ENCODE measurements at regions not wholly inside any gene's neighbourhood (a gene's known extent, or its start where the extent isn't known, plus 50 kb on each side); places are given as distances from the start of the nearest gene placed in this dataset.

DNA sequence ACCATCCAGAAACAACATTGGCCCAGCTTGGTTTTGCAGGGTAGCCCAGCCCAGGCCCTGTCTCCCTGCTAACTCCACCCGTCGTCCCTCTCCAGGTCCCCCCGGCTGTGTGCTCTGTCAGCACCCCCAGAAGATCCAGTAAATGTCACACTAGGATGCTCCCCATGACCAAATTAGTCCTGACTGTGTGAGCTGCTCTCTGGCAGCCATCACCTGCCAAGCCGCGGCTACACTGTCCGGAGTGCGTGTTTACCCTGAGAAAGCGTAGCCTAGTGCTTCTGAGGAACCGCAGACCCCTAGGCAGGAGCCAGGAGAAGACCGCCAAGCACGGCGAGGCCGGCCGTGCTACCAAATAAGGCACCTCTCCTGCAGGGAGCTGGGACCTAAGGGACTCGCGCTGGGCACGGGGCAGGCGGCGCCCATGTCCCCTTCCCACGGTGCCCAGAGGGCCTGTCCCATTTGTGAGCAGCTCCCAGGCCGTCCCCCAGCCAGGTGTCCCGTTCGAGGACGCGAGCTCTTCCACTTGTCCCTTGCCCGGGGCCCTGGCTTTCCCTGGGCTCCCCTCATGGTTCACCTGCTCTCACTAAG is 849.9 kb downstream of the RNF144A start:
- Histone ChIP-seq H4K20me1 (ENCODE audit: insufficient read depth, low read length) (no peaks in the 10 kb centered on the region), H3K4me3 (replicated peaks in 1 of 3; ENCODE audit: low read depth in 2 of 3, low read length in 3 of 3) (no peak overlapping the region), H3K4me1 (ENCODE audit: control insufficient read depth in 1 of 2, insufficient read depth in 2 of 2, low read length in 2 of 2) (peaks cover 0 to 2% of the 10 kb centered on the region in 2 donors), H3K27ac (ENCODE audit: low read depth in 1 of 2, low read length in 2 of 2) (no peak overlapping the region), H2AFZ (ENCODE audit: insufficient read depth, low read depth, low read length, poor library complexity, severe bottlenecking) (no peak overlapping the region), H3K36me3 (replicated peaks in 1 of 2; ENCODE audit: control insufficient read depth in 1 of 2, insufficient read depth in 2 of 2, low read length in 2 of 2) (no peaks in the 10 kb centered on the region), H3K9me3 (replicated peaks in 1 of 2; ENCODE audit: control insufficient read depth in 1 of 2, insufficient read depth in 1 of 2, low read length in 2 of 2) (peaks cover 25 to 27% of the 10 kb centered on the region in 2 donors), H3K4me2 (replicated peaks; ENCODE audit: extremely low read depth, low read length, poor library complexity, severe bottlenecking) (no peak overlapping the region), H3K79me2 (ENCODE audit: insufficient read depth, low read length) (no peaks in the 10 kb centered on the region), H3K9ac (ENCODE audit: insufficient read depth, low read length, poor library complexity, severe bottlenecking) (no peak overlapping the region), H3K27me3 (ENCODE audit: control insufficient read depth in 2 of 2, insufficient read depth in 2 of 2, low read length in 2 of 2) (no peaks in the 10 kb centered on the region)
- peaks cover 11% of the 10 kb centered on the region for H3K4me1 Mint-ChIP-seq
- no peak for TF ChIP-seq CTCF (IDR thresholded peaks at IDR 0.05)
- 99% methylated on average over 25 of the region's 26 CpGs for WGBS (ENCODE audit: insufficient coverage)
- no peak for DNase-seq
- H3K36me3 Mint-ChIP-seq = peaks cover 0 to 3% of the 10 kb centered on the region in 2 donors
- peak overlapping the region in 1 of 7 donors; percentile 36 for H3K27ac Mint-ChIP-seq
- intact Hi-C loops (cut with micrococcal nuclease) = no loop called here
- peaks cover 0 to 3% (median 3%) of the 10 kb centered on the region in 3 donors for H3K27me3 Mint-ChIP-seq (ENCODE audit: low read depth in 3 of 3)
- peaks cover 18 to 27% (median 24%) of the 10 kb centered on the region in 7 donors for H3K9me3 Mint-ChIP-seq
- no peak overlapping the region for H3K4me3 Mint-ChIP-seq

DNA sequence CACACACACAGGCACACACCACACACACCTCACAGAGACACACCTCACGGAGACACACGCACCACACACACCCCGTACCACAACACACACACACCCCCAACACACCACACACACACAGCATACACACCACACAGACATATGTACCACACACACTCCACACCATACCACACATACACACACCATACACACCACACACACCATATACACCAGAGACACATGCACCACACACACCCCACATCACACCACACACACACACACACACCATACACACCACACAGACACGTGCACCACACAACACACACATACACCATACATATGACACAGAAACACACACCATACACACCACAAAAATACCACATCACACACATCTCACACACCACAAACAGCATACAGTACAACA is 850.7 kb downstream of the RNF144A start:
- no peak for DNase-seq
- Histone ChIP-seq H3K4me1 (ENCODE audit: control insufficient read depth in 1 of 2, insufficient read depth in 2 of 2, low read length in 2 of 2) (peaks cover 7% of the 10 kb centered on the region in 2 donors), H2AFZ (ENCODE audit: insufficient read depth, low read depth, low read length, poor library complexity, severe bottlenecking) (no peak overlapping the region), H4K20me1 (ENCODE audit: insufficient read depth, low read length) (no peaks in the 10 kb centered on the region), H3K79me2 (ENCODE audit: insufficient read depth, low read length) (no peaks in the 10 kb centered on the region), H3K4me2 (replicated peaks; ENCODE audit: extremely low read depth, low read length, poor library complexity, severe bottlenecking) (no peak overlapping the region), H3K9me3 (replicated peaks in 1 of 2; ENCODE audit: control insufficient read depth in 1 of 2, insufficient read depth in 1 of 2, low read length in 2 of 2) (peaks cover 19 to 22% of the 10 kb centered on the region in 2 donors), H3K4me3 (replicated peaks in 1 of 3; ENCODE audit: low read depth in 2 of 3, low read length in 3 of 3) (no peak overlapping the region), H3K36me3 (replicated peaks in 1 of 2; ENCODE audit: control insufficient read depth in 1 of 2, insufficient read depth in 2 of 2, low read length in 2 of 2) (no peaks in the 10 kb centered on the region), H3K27me3 (ENCODE audit: control insufficient read depth in 2 of 2, insufficient read depth in 2 of 2, low read length in 2 of 2) (no peaks in the 10 kb centered on the region), H3K27ac (ENCODE audit: low read depth in 1 of 2, low read length in 2 of 2) (no peak overlapping the region), H3K9ac (ENCODE audit: insufficient read depth, low read length, poor library complexity, severe bottlenecking) (no peak overlapping the region)
- Mint-ChIP-seq H3K27ac (no peak overlapping the region), H3K9me3 (peaks cover 13 to 21% (median 18%) of the 10 kb centered on the region in 7 donors), H3K4me1 (peaks cover 18% of the 10 kb centered on the region), H3K27me3 (ENCODE audit: low read depth in 3 of 3) (peaks cover 0 to 3% (median 3%) of the 10 kb centered on the region in 3 donors), H3K36me3 (peaks cover 0 to 3% of the 10 kb centered on the region in 2 donors), H3K4me3 (no peak overlapping the region)
- WGBS (ENCODE audit: insufficient coverage) = 98% methylated on average over 4 of the region's 4 CpGs
- TF ChIP-seq CTCF (IDR thresholded peaks at IDR 0.05) = no peak
- intact Hi-C loops (cut with micrococcal nuclease) = no loop called here

All from CD14-positive monocyte (primary cell).